DMS153 treated with DMSO at 0.1 percent for 48 hours (cell line): ENCODE measurements at regions not wholly inside any gene's neighbourhood (a gene's known extent, or its start where the extent isn't known, plus 50 kb on each side); places are given as distances from the start of the nearest gene placed in this dataset.

Experiments
- DNase-seq: peaks from one replicate; lab custom pipeline; 2025; ENCODE audit not compliant: unreplicated experiment; lab: John Stamatoyannopoulos, UW

GRCh38 chr2:129721236-129721635 is 258.2 kb upstream of the RAB6C start:
- no peak for DNase-seq

GRCh38 chr2:129721846-129722245 is 257.6 kb upstream of the RAB6C start:
- no peak for DNase-seq

- no peak for DNase-seq
Observed at GRCh38 chr2:129722306-129723019, 257.0 kb upstream of the RAB6C start.

- no peak for DNase-seq
Observed at GRCh38 chr2:129723277-129724020, 256.0 kb upstream of the RAB6C start.

- no peak for DNase-seq
Observed at GRCh38 chr2:129724021-129724757, 255.3 kb upstream of the RAB6C start.

GRCh38 chr2:129726216-129726615 is 253.2 kb upstream of the RAB6C start:
- DNase-seq: no peak

GRCh38 chr2:129727286-129727685 is 252.2 kb upstream of the RAB6C start:
- DNase-seq: no peak

GRCh38 chr2:129728035-129728972 is 251.2 kb upstream of the RAB6C start:
- DNase-seq: no peak

- no peak for DNase-seq
Observed at GRCh38 chr2:129729011-129729410, 250.5 kb upstream of the RAB6C start.

GRCh38 chr2:129729646-129730045 is 249.8 kb upstream of the RAB6C start:
- no peak for DNase-seq

- no peak for DNase-seq
Observed at GRCh38 chr2:129730979-129731378, 248.5 kb upstream of the RAB6C start.

- DNase-seq: no peak
Observed at GRCh38 chr2:129731907-129732629, 247.4 kb upstream of the RAB6C start.

GRCh38 chr2:129732630-129733026 is 246.8 kb upstream of the RAB6C start:
- no peak for DNase-seq

- no peak for DNase-seq
Observed at GRCh38 chr2:129733041-129733440, 246.4 kb upstream of the RAB6C start.

GRCh38 chr2:129733579-129733978 is 245.9 kb upstream of the RAB6C start:
- no peak for DNase-seq

GRCh38 chr2:129734343-129735034 is 245.0 kb upstream of the RAB6C start:
- no peak for DNase-seq

- no peak for DNase-seq
Observed at GRCh38 chr2:129735576-129735975, 243.9 kb upstream of the RAB6C start.

GRCh38 chr2:129737660-129738527 is 241.6 kb upstream of the RAB6C start:
- DNase-seq: no peak

GRCh38 chr2:129738799-129739198 is 240.7 kb upstream of the RAB6C start:
- no peak for DNase-seq
